GM21423 (cell line): ENCODE measurements at regions not wholly inside any gene's neighbourhood (a gene's known extent, or its start where the extent isn't known, plus 50 kb on each side); places are given as distances from the start of the nearest gene placed in this dataset.
"Not testable (repeated sequence)": the region's sequence is repeated elsewhere in the genome, so short reads cannot be mapped to it uniquely, and the experiment has no call there.

ENCODE experiments used
- ATAC-seq: cut with Tn5 transposase; IDR thresholded peaks from one replicate; pipeline ENCODE4 v1.9.1; 2021; ENCODE audit warnings: mild to moderate bottlenecking, moderate library complexity; ENCODE audit not compliant: unreplicated experiment

DNA sequence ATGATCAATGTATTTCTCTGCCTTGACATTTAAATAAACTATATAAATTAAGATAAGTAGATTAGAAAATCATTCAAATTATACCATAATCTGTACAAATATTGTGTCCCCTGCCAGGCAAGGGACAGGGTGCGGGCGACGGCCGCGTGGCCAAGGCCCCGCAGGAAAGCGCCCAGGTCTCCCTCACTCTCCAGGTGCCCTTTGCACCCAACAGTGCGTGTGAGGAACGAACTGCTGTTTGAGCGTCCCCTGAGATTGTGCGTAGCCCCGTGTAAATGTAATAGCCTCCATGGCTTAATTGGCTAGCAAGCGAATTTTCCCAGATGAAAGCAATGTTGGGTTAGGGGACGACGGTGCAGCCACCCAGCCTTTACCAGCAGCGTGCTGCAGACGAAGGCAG lies 161.4 kb downstream of the SYT15 start:
- not testable (repeated sequence) for ATAC-seq

GRCh38 chr10:46749003-46749402 lies 162.2 kb upstream of the PTPN20 start:
- ATAC-seq, result peak; percentile 24

DNA sequence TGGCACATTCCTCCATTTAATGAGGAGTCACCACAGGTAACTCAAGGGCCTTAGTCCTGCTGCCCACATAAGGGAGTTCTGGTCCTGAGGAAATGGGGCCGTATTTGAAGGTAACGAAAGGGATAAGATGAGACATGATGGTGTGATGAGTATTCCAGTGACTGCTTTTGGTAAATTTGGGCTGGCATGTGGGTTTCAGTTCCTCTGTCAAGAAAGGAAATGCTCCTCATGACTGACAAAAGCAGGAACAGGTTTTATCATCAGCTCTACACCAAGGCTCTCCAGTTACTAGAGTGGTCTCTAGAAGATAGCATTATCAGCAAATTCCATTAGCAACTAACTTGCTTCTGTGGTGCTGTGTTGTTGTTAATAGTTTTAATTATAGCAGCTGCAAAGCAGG lies 161.8 kb upstream of the PTPN20 start:
- peak; percentile 55 for ATAC-seq

DNA sequence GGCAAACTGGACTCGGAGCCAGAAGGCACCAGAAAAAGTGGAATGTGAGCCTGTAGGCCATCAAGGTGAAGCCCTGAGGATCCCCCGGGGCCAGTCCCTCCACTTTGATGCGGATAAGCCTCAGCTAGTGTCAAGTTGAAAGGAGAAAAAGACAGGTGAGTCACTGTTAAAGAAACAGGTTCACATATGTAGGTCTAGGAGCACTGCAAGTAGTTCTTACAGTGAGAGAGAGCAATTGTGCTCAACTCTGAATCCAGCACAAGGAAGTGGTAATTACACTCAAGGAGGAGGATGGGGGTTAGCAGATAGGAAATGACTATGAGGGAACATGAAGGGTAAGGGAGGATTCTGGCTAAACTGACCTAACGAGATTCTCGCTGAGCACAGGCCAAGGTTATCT lies 157.5 kb upstream of the PTPN20 start:
- ATAC-seq, result not testable (repeated sequence)

DNA sequence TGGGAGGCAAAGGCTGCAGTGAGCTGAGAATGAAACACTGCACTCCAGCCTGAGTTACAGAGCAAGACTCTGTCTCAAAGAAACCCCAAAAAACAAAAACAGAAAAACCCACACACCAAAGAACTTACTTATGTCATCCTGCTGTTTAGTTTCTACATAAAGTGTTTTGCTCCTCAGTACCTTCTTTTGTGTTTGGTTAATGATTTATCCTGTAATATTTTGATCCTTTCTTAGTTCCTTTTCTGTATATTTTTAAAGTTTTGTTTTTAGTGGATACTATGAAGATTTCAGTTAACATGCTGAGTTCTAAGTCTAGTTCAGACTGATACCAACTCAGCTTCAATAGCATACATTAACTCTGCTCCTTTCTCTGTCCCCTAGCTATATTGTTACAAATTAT lies 149.8 kb upstream of the PTPN20 start:
- ATAC-seq, result peak; percentile 82

- not testable (repeated sequence) for ATAC-seq
These were observed 142.5 kb upstream of the PTPN20 start for GRCh38 chr10:46768515-46769291.

DNA sequence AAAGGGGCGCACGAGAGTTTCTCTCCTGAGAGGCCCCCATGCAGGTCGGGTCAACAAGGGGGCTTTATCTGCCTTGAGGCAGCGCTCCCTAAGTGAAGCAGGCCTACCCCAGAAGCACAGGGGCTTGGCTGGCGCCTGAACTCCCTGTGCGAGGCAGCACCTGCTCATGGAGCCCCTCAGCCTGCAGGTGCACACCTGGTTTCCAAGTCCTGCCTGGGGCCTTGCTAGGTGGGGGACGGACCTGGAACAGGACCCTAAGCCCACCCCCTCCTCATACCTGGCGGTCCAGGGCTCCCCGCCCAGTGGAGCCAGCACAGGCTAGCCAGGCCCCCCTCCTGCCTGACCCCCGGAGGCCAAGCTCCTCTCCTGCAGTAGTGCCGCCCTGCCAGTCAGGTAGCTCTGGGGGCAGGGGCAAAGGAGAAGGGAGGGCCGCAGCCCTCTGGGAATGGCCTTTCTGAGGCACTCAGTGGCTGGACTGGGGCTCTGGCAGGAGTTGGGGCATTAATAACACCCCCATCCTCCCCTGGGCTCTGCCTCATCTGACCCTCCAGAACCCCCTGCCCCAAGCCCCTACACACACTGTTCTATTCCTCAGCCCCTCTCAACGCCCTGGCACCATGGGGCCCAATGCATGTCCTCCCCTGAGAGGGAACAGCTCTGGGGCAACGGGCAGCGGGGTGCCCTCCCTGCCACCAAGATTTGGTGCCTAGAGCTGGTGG lies 137.9 kb upstream of the PTPN20 start:
- ATAC-seq, result not testable (repeated sequence)

GRCh38 chr10:46773897-46774236 lies 137.4 kb upstream of the PTPN20 start:
- not testable (repeated sequence) for ATAC-seq

DNA sequence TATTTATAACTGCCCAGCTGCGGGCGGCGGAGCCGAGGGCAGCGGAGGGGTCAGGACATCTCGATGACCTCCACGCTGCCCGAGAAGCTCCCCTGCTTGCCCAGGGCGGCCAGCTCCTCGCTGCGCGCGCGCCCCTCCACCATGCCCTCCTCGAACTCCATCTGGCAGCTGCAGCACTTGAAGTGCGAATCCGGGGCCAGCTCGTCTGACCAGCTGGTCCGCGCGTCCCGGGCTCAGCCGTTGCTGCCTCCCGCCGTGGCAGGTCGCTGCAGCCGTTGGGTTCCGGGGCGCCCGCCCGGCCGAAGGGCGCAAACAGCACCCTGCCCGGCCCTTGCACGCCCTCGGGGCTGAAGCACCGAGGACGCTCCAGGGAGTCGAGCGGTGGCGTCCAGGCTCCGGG lies 136.9 kb upstream of the PTPN20 start:
- not testable (repeated sequence) for ATAC-seq

GRCh38 chr10:46774945-46775667 lies 136.1 kb upstream of the PTPN20 start:
- ATAC-seq, result not testable (repeated sequence)

DNA sequence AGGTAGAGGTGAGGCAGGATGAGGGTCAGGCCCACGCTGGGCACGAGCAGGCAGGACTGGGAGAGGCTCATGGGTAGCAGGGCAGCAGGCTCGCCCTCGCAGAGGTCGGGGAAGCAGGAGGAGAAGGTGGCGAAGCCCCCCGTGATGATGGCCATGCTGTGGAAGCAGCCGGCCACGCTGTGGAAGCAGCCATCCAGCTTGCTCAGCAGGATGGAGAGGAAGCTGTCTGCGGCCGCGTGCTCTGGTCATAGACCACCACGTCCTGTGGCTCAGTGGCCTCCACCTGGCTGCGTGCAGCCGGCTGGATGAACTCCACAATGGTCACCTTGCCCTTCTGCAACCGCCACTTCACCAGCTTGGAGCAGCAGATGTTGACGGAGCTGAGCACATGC lies 135.6 kb upstream of the PTPN20 start:
- not testable (repeated sequence) for ATAC-seq

DNA sequence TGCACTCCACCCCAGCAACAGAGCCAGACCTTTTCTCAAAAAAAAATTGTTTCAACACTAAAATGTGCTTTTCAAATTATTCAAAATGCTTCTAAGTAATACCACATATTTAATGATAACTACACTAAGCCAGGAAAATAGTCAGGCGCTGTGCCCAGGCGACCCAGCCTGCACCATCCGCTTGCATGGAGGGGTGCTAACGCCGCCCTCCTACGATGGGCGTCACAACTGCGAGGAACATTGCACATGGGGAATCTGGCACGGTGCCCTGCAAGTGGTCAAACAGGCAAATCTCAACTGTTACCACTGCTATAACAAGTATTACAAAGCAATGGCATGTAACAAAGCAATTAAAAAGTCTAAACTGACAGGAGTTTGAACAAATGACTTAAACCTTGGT lies 131.7 kb upstream of the PTPN20 start:
- not testable (repeated sequence) for ATAC-seq

DNA sequence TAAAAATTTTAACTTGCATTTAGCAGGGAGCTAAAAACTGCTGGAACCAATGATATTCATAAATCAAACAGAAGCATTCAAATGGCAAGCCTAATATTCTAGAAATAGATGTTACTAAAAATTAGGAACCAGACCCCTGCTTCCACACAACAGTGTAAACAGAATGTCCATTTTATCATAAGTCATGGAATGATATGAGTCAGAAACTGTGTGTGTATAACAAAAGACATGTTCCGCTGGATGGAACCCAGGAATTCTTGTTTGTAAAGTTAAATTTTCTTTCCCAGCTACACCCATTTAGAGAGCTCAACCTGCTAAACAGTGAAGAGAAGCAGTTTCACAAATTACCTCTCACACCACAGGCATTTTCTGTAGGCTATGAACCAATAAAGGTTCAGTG lies 131.1 kb upstream of the PTPN20 start:
- not testable (repeated sequence) for ATAC-seq

DNA sequence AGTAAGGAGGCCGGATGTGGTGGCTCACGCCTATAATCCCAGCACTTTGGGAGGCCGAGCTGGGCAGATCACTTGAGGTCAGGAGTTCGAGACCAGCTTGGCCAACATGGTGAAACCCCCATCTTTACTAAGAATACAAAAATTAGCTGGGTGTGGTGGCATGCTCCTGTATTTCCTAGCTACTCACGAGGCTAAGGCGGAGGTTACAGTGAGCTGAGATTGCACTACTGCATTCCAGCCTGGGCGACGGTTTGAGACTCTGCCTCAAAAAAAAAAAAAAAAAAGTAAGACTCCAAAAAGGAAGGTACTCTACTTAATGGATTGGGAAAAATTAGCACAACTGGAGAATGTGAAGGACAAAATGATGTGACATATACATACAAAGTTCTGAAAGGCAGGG lies 130.2 kb upstream of the PTPN20 start:
- ATAC-seq, result not testable (repeated sequence)

- ATAC-seq, result not testable (repeated sequence)
These were observed 129.0 kb upstream of the PTPN20 start for GRCh38 chr10:46782001-46782874.

DNA sequence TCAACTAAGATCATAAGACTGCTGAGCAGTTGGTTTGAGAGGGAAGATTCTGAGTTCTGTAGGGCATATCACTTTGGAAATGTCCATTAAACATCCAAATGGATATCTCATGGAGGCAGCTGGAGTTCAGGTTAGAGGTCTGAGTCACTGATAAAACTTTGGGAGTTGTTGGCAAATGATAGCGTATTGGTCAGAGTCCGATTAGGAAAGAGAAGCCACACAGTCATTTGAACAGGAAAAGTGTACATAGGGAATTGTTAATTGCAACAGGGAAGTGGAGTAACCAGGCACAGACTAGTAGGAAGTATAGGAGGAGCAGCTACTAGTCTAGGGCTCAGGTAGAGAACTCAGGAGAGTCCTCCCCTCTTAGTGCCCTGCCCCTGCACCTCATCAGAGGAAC lies 126.6 kb upstream of the PTPN20 start:
- not testable (repeated sequence) for ATAC-seq

DNA sequence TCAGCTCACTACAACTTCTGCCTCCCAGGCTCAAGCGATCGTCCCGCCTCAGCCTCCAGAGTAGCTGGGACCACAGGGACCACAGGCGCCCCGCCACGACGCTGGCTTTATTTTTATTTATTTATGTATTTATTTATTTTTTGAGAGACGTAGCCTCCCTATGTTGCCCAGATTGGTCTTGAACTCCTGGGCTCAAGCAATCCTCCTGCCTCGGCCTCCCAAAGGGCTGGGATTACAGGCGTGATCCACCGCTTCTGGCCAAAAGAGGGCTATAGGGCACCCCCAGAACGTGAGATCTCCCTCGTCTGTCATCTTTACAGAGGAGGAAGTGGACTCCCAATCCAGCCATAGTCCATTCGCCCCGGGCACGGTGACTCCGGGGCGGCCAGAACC lies 125.1 kb upstream of the PTPN20 start:
- ATAC-seq, result not testable (repeated sequence)

DNA sequence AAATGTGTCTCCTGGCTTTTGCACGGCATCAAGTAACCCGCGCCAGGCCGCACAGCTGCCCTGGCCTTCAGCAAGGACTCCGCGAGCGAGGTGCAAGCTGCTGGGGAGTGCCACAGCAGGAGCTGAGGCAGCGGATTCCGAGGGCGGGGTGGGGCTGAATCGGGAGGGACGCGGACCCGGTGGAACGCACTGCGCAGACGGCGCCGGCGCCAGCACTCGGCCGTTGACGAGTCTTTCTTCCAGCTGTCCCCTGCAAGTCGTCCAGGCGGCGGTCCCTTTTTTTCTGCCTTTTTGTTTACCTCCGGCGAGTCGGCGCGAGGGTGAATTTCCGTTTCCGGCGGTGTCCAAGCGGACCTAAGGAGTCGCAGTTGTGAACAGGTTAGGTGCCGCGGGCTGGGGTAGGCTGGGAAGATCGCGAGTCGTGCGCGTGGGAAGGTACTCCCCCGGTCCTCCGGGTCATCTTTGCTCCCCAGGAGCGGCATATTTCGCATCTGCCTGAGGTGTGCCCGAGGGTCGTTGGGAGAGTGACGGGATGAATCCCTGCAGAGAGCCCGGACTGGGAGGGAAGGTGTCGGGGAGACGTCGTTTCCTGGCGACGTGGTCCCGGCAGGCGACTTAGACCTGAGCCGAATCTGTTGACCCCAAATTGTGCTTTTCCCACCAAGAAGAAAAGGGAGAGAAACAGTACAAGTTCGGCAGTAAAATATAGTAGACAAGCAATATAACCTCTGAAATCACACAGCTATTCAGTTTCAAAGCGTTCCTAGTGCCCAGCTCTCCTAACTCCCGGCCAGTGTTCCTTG lies 124.5 kb upstream of the PTPN20 start:
- peak; percentile 71 for ATAC-seq

GRCh38 chr10:46787321-46787615 lies 124.0 kb upstream of the PTPN20 start:
- no peak for ATAC-seq
